Sigmoid colon (tissue), 4 donors: ENCODE measurements at regions not wholly inside any gene's neighbourhood (a gene's known extent, or its start where the extent isn't known, plus 50 kb on each side); places are given as distances from the start of the nearest gene placed in this dataset.

Source experiments
- EP300 ChIP-seq, 4 donors: sonication (generic); formaldehyde crosslinking; IDR thresholded peaks; one replicate each; pipeline ENCODE4 v1.6.1; 2017; ENCODE audit warnings: antibody characterized with exemption in 4 of 4
- POLR2A ChIP-seq, 2 donors: fragments of 450-650 bp; IDR thresholded peaks; one replicate each; pipeline ENCODE4 v1.6.1; 2016; ENCODE audit warnings: antibody characterized with exemption in 2 of 2, mild to moderate bottlenecking in 2 of 2, moderate library complexity in 2 of 2
- POLR2AphosphoS5 ChIP-seq, 4 donors: sonication (generic); formaldehyde crosslinking; IDR thresholded peaks; one replicate each; pipeline ENCODE4 v1.6.1; 2017; ENCODE audit warnings: antibody characterized with exemption in 4 of 4
- TF ChIP-seq, protein P1 (sequence below), 4 experiments: fragments of 450-650 bp in 3 of 4; fragments of 200-600 bp in 1 of 4; IDR thresholded peaks; one replicate each; pipeline ENCODE4 v1.5.1; 2016 to 2019; ENCODE audit warnings: antibody characterized with exemption in 4 of 4, mild to moderate bottlenecking in 3 of 4, moderate library complexity in 2 of 4

DNA sequence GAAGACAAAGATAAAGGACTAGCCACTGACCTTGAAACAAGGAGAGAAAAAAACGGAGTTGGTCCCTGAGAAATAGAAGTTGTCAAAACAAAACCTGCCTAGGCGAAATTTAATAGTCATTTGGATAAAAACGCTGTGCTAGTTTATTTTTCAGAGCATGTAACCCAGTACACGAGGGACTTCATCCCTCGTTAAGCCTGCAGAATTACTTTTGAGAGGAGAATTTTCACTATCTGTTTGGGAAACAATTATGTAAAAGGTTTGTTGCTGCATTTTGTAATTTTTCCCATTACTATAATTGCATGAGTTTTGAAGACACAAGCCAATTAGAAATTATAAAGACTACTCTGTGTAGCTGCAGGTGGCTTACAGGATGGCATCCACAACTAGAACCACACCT is 71.6 kb upstream of the MAP3K7 start:
- TF ChIP-seq, protein P1, sequence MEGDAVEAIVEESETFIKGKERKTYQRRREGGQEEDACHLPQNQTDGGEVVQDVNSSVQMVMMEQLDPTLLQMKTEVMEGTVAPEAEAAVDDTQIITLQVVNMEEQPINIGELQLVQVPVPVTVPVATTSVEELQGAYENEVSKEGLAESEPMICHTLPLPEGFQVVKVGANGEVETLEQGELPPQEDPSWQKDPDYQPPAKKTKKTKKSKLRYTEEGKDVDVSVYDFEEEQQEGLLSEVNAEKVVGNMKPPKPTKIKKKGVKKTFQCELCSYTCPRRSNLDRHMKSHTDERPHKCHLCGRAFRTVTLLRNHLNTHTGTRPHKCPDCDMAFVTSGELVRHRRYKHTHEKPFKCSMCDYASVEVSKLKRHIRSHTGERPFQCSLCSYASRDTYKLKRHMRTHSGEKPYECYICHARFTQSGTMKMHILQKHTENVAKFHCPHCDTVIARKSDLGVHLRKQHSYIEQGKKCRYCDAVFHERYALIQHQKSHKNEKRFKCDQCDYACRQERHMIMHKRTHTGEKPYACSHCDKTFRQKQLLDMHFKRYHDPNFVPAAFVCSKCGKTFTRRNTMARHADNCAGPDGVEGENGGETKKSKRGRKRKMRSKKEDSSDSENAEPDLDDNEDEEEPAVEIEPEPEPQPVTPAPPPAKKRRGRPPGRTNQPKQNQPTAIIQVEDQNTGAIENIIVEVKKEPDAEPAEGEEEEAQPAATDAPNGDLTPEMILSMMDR (IDR thresholded peaks at IDR 0.05) = no peak
- TF ChIP-seq POLR2AphosphoS5 (IDR thresholded peaks at IDR 0.05) (no peak), POLR2A (IDR thresholded peaks at IDR 0.05) (no peak), EP300 (IDR thresholded peaks at IDR 0.05) (no peak)
